GM19372 (cell line): ENCODE measurements at regions not wholly inside any gene's neighbourhood (a gene's known extent, or its start where the extent isn't known, plus 50 kb on each side); places are given as distances from the start of the nearest gene placed in this dataset.

ENCODE experiments used
- ATAC-seq: cut with Tn5 transposase; IDR thresholded peaks from one replicate; pipeline ENCODE4 v1.9.1; 2021; ENCODE audit warnings: mild to moderate bottlenecking, low read depth, moderate library complexity; ENCODE audit not compliant: unreplicated experiment

DNA sequence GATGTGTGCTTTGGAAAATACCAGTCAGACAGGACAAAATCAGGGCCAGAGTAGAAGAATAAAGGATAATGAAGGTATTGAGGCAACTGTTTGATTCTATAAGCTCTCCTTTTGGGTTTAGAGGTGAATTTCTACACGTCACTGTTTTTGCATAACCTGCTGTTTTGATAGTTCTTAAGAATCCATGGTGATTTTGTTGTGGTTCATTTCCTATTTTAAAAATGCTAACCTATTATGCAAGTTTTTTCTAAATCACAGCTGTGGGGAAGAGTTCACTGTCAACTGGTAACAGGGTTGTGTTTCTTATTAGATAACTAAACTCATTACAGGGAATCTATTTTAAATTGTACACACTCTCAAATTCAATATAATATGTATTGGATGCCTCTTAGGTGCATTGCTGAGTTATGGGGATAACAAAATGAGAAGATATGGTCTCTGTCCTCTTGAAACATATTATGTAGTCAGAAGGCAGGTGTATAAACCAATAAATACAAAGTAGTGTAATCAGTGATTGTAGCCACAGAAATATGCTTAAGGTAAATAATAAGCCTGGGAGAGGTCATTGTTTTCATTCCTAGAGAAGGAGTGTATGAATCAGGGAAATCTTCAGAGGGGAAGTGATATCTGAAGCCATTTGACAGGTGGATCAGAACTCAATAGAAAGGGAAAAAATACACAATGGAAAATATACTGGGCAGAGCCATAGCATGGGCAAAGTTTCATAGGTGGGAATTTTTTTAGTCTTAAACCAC is 192.5 kb downstream of the FAT3 start:
- no peak for ATAC-seq

DNA sequence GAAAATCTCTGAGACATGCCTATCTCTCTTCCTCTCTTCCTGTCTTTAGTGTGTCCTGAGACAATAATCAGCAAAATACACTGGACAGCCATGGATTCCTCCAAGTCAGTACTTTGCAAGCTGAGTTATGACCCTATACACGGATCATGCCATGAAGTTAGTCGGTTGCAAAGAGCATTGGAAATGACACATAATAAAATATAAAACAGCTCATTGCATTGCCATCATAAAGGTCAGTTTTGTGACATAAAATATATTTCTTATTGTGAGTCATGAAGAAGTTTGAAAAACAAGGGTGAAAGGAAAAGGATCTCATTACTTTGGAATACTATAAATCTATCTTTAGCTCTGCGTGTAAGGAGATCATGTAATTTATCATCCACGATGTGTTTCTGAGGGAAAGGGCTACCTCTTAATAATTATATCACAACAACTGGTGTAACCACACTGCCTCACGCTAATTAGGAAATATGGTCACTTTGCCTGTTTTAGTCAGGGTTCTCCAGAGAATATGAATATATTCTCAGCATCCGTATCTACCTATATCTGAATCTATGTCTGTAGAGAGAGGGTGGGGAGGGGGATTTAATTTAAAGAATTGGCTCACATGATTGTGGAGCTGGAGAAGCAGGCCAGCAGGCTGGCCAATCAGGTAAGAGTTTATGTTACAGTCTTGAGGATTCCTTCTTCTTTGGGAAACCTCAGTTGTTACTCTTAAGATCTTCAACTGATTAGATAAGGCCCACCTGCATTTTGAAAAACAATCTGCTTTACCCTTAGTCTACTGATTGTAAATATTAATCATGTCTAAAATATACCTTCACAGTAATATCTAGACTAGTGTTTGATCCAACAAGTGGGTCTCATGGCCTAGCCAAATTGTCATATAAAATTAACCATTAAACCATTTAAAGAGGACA is 198.8 kb downstream of the FAT3 start:
- no peak for ATAC-seq

DNA sequence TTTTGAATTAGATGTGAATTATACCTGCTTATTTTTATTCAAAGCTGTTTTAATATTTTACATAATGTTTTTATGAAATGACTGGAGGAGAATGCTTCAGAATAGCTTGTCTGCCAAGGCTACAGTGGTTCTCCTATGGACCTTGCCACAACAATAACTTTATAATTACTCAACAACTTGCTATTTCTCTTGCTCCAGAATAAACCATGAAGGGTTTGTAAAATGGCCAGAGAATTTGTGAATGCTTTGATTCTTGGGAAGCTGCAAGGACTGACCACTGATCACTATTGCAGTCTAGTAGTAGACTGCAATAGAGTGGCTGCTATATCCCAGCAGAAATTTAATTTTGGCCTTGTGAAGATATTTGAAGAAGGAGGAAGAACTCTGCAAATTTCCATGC is 199.7 kb downstream of the FAT3 start:
- ATAC-seq, result no peak

DNA sequence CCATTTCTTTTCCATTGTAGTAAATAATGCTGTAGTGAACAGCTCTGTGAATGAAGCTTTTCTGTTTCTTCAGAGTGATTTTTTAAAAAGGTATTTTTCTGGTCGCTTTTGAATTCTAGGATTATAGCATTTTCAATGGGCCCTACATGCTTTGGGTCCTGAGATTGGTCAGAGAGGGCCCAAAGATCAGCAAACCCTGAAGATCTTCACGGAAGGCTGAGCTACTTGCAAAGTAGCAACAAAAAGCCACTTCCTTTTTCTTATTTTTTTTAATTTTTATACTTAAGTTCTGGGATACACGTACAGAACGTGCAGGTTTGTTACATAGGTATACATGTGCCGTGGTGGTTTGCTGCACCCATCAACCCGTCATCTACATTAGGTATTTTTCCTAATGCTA is 200.5 kb downstream of the FAT3 start:
- ATAC-seq, result no peak

DNA sequence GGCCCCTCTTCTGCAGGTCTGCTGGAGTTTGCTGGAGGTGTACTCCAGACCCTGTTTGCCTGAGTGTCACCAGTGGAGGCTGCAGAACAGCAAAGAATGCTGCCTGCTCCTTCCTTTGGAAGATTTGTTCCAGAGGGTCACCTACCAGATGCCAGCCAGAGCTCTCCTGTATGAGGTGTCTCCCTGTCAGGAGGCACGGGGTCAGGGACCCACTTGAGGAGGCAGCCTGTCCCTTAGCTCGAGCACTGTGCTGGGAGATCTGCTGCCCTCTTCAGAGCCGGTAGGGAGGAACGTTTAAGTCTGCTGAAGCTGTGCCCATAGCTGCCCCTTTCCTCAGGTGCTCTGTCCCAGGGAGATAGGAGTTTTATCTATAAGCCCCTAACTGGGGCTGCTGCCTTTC is 207.9 kb downstream of the FAT3 start:
- ATAC-seq, result no peak

DNA sequence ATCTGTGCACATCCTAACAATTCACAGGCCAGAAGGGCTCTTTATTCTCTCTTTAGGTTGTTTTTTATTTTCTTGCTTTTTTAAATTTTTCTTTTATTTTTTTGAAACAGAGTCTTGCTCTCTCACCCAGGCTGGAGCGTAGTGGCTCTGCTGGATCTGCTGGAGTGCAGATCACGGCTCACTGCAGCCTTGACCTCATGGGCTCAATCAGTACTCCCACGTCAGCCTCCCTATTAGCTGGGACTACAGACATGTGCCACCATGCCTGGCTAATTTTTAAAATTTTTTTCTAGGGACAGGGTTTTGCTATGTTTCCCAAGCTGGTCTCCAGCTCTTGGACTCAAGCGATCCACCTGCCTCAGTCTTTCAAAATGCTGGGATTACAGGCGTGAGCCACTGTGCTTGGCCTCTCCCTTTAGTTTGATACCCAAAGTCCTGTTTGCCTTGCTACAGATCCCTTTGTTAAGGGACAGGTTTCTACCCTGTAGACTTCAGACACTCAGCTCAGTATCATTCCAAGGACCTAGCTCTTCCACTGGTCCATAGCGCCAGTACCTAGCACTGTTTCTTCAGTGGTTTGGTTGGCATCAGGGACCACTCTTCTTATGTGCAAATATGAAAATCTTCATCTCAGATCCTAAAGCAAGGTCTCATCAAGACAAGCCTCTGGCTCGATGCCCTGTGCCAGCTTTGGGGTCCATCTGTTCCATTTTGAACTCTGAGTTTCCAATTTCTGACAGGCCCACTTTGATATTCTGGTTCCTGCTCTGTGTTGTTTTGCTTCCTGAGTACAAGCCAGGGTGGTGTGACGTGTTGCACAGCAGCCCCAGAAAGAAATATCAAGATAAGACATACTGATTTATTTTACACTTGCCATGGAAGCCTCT is 211.7 kb downstream of the FAT3 start:
- no peak for ATAC-seq

DNA sequence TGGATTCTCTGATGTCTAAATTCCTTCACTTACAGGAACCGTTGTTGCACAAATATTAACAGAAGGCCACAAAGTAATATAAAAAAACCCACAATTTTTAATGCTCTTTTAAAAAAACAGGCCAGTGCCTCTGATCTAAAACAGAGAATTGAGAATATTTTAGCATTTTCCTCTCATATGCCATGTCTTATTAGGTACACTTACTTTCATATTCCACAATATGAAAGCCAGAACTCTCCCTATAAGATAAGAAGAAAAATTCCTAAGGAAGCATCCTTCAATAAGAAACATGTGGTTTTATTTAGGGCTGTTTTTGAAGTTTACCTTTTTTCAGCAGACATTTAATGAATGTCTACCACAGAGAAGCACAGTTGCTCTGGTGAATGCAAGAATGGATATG is 214.5 kb downstream of the FAT3 start:
- ATAC-seq, result no peak

DNA sequence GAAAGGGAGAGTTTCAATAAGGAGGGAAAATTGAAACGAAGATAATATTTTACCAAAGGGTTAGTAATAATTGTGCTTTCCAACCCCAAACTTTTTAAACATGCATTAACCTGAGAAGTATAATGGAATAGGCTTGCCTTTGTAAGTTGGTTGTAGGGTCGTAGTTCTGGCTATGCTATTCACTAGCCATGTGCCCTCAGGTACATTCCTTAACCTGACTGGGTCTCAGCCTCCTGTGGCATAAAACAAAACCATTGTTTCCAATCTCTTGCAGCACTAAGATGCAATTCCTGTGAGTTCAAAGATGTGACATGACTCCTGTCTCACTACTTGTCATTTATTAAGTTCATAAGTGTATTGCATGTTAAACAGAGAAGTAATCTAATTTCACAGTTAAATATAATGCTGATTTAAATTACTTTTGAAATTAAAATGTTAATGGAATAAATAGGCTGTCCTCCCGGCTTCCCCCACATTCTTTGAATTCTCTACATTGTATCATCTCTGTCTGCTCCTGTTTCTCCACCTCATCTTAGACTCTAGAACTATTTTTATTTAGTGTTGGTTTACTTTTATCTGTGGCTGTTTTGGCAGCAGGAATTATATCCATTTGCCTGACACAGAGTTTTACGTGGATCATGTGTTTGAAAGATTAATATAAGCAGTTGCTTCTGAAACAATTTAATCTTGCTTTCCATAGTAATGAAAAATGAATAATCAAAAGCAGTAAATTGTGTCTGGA is 216.3 kb downstream of the FAT3 start:
- ATAC-seq, result no peak

DNA sequence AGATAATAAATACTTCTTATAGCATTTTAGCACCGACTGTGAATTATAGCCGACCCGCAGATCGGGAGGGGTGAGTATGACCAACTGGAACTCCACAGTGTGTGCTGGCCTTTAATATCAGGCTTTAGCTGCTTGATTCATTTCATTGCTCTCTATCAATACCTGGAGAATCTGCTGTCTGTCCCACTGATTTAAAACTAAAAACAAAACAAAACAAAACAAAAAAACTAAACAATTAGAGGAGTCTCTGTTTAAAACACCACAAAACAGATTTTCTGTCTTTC is 216.8 kb downstream of the FAT3 start:
- ATAC-seq, result no peak

DNA sequence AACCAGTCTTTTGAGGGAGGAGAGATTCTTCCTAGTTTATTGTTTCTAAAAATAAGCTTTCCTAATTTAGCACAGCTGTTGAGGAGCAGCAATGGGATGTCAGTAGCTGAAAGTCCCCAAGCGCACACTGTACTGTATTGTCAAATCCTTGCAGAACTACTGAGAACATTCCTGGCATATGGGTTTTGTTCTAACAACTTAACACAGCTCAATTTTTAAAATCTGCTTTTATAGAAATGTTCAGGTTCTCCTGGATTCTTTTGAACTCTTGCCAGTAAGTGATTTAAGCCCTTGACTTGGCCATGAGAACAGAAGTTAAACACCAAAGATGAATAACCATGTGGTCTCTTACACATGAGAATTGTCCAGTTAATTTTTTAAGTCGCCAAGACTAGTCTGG is 218.6 kb downstream of the FAT3 start:
- no peak for ATAC-seq

DNA sequence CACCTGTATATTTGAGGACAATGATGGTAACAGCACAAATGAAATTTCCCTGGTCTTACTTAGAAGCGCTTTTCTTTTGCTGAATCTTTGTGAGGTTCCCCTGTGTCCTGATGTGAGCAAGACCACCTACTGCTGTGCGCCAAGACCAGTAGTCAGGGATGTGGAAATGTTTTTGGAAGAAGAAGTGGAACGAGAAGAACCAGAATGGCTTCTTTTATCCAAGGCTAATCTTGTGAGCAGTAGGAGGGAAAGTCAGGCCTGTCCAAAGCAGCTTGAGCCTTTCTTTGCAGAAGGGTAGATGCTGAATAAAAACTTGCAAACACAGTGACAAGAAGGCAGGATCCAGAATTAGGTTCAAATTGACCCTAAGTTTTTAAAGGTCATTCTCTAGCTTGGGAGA is 223.0 kb downstream of the FAT3 start:
- no peak for ATAC-seq

DNA sequence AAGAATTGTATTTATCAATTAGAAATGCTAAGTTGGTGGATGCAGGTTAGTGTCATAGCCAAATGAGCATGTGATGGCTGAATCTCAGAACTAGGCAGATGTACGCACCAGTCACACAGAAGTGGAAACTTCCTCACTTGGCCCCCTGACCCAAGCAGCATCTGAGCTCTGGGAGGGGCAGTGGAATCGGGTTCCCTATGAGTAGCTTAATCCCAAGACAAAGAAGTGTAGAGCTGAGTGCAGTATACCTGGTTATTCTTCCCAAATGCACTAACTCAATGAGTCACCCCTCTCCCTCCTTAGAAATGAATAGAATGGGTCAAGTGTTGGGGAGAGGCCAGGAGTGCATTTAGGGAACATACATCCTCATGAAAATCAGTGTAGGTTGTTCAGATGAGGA is 224.6 kb downstream of the FAT3 start:
- no peak for ATAC-seq

DNA sequence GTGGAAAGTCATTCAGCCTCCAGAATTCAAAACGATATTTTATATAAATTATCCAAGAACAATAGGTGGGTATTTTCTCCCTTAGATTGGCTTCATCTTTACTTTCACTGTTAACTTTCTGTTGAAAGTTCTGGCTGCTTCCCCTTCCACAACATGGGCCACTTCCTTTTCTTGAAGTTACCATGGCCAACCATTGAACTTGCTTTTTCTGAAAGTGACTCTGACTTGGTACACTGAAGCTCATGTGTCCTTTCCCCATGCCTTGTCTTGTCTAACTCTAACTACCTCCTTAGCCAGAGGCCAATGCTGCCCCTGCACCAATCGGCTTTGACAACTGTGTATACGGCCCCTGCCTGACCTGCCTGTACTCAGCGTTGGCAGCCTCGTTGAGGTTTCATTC is 225.2 kb downstream of the FAT3 start:
- ATAC-seq, result no peak

DNA sequence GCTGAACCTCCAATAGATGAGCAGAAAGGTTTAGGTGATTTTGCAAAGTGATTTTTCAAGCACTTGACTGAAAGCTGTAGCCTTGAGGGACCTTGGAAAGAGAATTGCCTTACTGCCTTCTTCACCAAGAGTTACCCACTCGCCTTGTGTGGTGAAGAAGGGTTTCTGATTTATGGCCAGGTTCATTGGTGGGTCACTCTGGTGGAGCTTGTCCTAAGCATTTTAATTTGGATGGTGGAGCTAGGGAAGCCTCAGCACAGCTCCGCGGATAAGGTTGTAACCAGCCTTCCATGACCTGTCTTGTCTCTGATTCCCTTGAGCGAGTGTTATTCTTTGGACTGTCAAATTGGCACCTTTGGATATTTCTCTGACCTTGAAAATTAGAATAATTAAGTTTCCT is 226.4 kb downstream of the FAT3 start:
- no peak for ATAC-seq

DNA sequence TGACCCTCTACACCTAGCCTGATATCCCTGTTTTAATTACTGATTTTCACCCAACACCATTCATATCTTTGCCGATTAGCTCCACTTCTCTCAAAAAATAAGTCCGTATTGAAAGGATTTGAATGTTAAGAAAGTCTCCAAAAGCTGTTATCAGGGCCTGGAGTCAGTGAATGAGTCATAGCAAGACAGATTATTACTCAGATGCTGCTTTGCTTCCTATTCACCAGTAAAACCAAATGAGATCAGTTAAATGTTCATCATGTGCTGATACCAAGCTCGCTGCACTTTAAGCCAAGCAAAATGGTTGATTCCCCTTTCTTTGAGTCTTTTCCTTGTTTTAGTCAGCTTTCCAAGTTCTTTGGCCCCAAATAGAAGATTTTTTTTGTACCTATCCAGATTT is 228.4 kb downstream of the FAT3 start:
- no peak for ATAC-seq

DNA sequence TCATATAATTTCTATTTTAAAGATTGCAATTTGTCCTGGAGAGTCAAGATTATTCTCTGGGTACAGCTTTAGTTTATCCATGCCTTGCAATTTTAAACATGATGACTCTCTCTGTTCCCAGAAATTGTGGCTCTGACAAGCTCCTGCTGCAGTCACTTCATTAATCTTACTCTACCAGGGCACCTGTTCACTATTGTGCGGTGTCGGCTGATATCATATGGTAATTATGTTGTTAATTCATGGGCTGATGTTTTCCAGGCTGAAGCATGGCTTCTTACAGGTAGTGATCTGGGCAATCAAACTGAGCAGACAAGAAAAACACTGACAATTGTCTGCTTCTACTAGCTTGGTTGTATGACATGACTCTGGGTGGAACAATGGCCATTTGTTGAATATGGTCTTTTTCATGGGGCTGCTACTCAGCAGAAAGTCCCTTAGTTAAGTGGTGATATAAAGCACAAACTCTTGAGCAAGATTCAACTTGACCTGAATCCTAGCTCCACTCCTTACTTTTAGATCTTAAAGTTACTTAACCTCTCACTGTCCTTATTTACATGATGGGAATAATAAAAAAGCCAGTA is 230.7 kb downstream of the FAT3 start:
- no peak for ATAC-seq

DNA sequence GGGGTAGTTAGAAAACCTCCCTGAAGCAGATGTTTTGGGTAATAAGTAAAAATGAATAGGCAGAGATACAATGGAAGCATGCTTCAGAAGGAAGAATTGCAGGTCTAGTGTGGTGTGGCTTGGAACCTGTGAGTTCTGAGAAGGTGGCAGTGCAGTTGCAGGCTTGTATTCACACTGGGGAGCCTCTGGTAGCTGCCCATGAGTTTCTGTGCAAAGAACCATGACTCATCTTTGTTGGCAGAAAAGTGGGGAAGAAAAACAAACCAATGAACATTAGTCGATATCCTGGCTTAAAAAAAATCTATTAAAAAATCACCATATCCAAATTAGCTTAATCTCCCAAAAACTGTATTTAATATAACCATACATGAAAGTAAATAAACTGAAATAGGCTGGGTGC is 232.6 kb downstream of the FAT3 start:
- ATAC-seq, result no peak

DNA sequence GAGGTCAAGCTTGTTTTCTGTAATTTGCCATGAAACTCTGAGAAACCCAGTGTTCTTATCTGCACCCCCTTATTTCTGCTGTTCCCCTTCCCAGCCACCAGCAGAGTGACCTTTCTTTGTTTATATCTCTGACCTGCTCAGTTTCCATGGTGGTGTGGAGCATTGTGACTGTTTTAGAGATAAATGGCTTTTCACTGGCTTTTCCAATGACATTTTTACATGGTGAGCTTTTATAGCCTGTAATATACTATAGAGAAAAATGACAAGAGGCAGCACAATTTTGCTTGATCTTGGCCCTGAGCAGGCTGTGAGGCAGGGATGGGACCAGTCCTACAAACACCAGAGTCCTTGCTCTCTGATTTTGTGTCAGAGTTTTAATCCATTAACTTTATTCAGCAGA is 233.9 kb downstream of the FAT3 start:
- no peak for ATAC-seq

DNA sequence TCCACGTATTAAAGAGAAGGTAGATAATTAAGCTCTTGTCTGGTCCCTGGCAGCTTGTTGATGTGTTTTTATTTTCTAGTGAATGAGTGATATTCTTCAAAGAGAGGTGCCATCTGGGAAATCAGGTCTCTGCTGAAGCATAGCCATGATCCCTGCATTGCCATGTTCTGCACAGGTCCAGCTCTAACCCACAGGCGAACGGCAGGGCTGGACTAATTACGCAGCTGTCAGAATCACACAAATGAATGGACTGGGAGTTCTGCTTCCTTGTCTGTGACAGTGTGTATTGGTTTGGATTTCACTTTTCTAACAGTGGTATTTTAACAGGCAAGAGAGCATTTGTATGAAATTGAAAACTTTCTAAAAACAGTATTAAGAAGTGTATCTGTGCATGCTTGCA is 235.6 kb downstream of the FAT3 start:
- ATAC-seq, result no peak

DNA sequence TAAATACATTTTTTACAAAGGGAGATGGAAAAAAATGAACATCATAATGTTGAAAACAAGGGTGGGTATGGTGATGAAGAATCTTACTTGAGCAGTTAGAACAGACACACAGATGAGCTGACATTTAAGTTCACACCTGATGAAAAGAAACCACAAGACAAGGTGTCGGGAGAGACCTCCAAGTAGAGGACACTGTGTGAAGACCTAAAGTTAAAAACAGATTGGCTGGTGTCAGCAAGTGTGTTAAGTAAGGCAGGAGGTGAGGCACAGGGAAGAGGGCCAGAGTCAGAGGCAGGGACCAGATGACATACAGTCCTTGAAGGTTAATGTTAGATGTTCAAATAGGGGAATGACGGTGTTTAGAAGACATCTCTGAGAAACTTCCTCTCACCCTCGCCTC is 236.8 kb downstream of the FAT3 start:
- ATAC-seq, result no peak
